Trophoblast cell (in vitro differentiated cells and primary cell): ENCODE measurements at regions not wholly inside any gene's neighbourhood (a gene's known extent, or its start where the extent isn't known, plus 50 kb on each side); places are given as distances from the start of the nearest gene placed in this dataset.

Experiments used
- DNase-seq, 2 donors: peaks; one replicate each; pipeline ENCODE4 v3.0.0-alpha.2; 2016
- H2AFZ ChIP-seq: 2 replicates; pipeline ENCODE4 v1.6.1; 2013; ENCODE audit warnings: low read length, moderate library complexity, mild to moderate bottlenecking; ENCODE audit not compliant: insufficient read depth, poor library complexity
- H2AK5ac ChIP-seq: 2 replicates; pipeline ENCODE4 v1.6.1; 2013; ENCODE audit warnings: mild to moderate bottlenecking, low read length
- H2BK120ac ChIP-seq: 2 replicates; pipeline ENCODE4 v1.6.1; 2013; ENCODE audit warnings: low read length, mild to moderate bottlenecking, moderate library complexity; ENCODE audit not compliant: insufficient read depth, poor library complexity
- H2BK12ac ChIP-seq: 2 replicates; pipeline ENCODE4 v1.6.1; 2013; ENCODE audit warnings: mild to moderate bottlenecking, low read length, moderate library complexity
- H2BK5ac ChIP-seq: 2 replicates; pipeline ENCODE4 v1.6.1; 2013; ENCODE audit warnings: low read length, low read depth, moderate library complexity, mild to moderate bottlenecking; ENCODE audit not compliant: poor library complexity
- H3K14ac ChIP-seq: 2 replicates; pipeline ENCODE4 v1.6.1; 2013; ENCODE audit warnings: mild to moderate bottlenecking, low read length
- H3K18ac ChIP-seq: 2 replicates; pipeline ENCODE4 v1.6.1; 2013; ENCODE audit warnings: mild to moderate bottlenecking, low read length
- H3K23ac ChIP-seq: 2 replicates; pipeline ENCODE4 v1.6.1; 2013; ENCODE audit warnings: low read length
- H3K27ac ChIP-seq: 2 replicates; pipeline ENCODE4 v1.5.1; 2013; ENCODE audit warnings: low read depth, mild to moderate bottlenecking, inconsistent platforms, low read length, moderate library complexity
- H3K27me3 ChIP-seq: 2 replicates; pipeline ENCODE4 v1.6.1; 2013; ENCODE audit warnings: inconsistent platforms, mild to moderate bottlenecking, low read length, moderate library complexity; ENCODE audit not compliant: insufficient read depth
- H3K36me3 ChIP-seq, 2 experiments: 1 replicate in 1 of 2; 2 replicates in 1 of 2; pipeline ENCODE4 v1.6.1; 2013; ENCODE audit warnings: low read length in 2 of 2, mild to moderate bottlenecking in 2 of 2, moderate library complexity in 1 of 2; ENCODE audit not compliant: insufficient read depth in 2 of 2, control insufficient read depth in 1 of 2
- H3K4ac ChIP-seq: 2 replicates; pipeline ENCODE4 v1.6.1; 2013; ENCODE audit warnings: low read depth, mild to moderate bottlenecking, low read length, moderate library complexity
- H3K4me1 ChIP-seq, 2 experiments: 1 replicate in 1 of 2; 2 replicates in 1 of 2; pipeline ENCODE4 v1.6.1; 2013; ENCODE audit warnings: low read length in 2 of 2, mild to moderate bottlenecking in 2 of 2, moderate library complexity in 1 of 2; ENCODE audit not compliant: insufficient read depth in 2 of 2, control insufficient read depth in 1 of 2
- H3K4me2 ChIP-seq: 2 replicates; pipeline ENCODE4 v1.6.1; 2013; ENCODE audit warnings: inconsistent platforms, mild to moderate bottlenecking, low read length, moderate library complexity
- H3K4me3 ChIP-seq: 2 replicates; pipeline ENCODE4 v1.5.1; 2013; ENCODE audit warnings: mild to moderate bottlenecking, low read depth, low read length, inconsistent platforms
- H3K79me1 ChIP-seq: one replicate; pipeline ENCODE4 v1.6.1; 2013; ENCODE audit warnings: low read length
- H3K79me2 ChIP-seq: 2 replicates; pipeline ENCODE4 v1.6.1; 2013; ENCODE audit warnings: low read length, mild to moderate bottlenecking; ENCODE audit not compliant: control insufficient read depth, insufficient read depth, poor library complexity
- H3K9ac ChIP-seq: 2 replicates; pipeline ENCODE4 v1.6.1; 2013; ENCODE audit warnings: mild to moderate bottlenecking, low read length
- H3K9me3 ChIP-seq: 2 replicates; pipeline ENCODE4 v1.6.1; 2013; ENCODE audit warnings: low read depth, mild to moderate bottlenecking, control low read depth, inconsistent platforms, low read length; ENCODE audit not compliant: insufficient read depth
- H4K12ac ChIP-seq: 2 replicates; pipeline ENCODE4 v1.6.1; 2013; ENCODE audit warnings: low read depth, mild to moderate bottlenecking, low read length, moderate library complexity
- H4K8ac ChIP-seq: 2 replicates; pipeline ENCODE4 v1.6.1; 2013; ENCODE audit warnings: low read depth, mild to moderate bottlenecking, low read length, moderate library complexity
- H4K91ac ChIP-seq: one replicate; pipeline ENCODE4 v1.6.1; 2013; ENCODE audit warnings: low read depth, mild to moderate bottlenecking, low read length, moderate library complexity
- WGBS: extraction: QIAGEN DNeasy Blood & Tissue Kit; methylation state at CpG from one replicate; pipeline ENCODE4 v1.1.7; 2013; ENCODE audit warnings: missing lambda C conversion rate; ENCODE audit not compliant: insufficient read length, insufficient coverage; ENCODE audit errors: extremely low coverage; 5-methylcytosine and 5-hydroxymethylcytosine counted together

DNA sequence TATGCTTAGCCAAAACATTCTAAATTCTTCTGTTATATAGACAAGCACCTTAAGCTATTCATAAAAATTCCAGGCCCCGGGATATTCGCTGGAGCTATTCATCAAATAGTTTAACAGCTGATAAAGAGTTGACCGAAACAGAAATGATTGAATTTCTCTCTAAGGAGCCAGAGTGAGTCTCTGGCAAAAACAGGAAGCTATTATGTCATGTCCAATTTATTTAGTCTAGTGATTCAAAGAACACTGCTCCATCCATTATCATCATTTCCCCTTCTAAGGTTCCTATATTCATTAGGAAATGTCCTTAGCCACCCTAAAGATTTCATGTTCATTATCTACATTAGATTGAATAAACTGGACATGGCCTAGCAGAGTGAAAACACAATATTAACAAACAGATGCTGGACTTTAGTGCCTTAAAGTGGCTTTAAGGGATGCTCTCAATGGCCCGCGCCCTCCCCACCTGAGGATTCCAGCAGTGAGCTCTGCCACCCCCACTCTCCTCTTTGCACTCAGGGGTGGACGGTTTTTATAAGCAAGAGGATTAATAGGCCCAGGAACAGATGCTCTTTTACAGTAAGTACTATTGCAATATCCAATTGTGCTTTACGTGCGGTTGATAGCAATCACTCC is 122.1 kb upstream of the RGS1 start:
- H3K14ac ChIP-seq: no peak overlapping the region
- H3K27ac ChIP-seq: no peak overlapping the region
- no peak for DNase-seq
- WGBS: no CpG with 5 or more reads among the region's 8 CpGs
- H2BK5ac ChIP-seq: no peak overlapping the region
- no peaks in the 10 kb centered on the region for H3K79me1 ChIP-seq
- H3K4me2 ChIP-seq: no peak overlapping the region
- no peak overlapping the region for H2AFZ ChIP-seq
- no peaks in the 10 kb centered on the region for H3K36me3 ChIP-seq
- no peak overlapping the region for H3K18ac ChIP-seq
- H3K4ac ChIP-seq: no peak overlapping the region
- no peak overlapping the region for H4K12ac ChIP-seq
- H3K27me3 ChIP-seq: no peaks in the 10 kb centered on the region
- no peak overlapping the region for H2BK120ac ChIP-seq
- no peak overlapping the region for H3K23ac ChIP-seq
- H3K9ac ChIP-seq: no peak overlapping the region
- no peaks in the 10 kb centered on the region for H3K9me3 ChIP-seq
- H2AK5ac ChIP-seq: no peak overlapping the region
- H3K79me2 ChIP-seq: no peaks in the 10 kb centered on the region
- no peak overlapping the region for H3K4me3 ChIP-seq
- no peaks in the 10 kb centered on the region for H3K4me1 ChIP-seq
- no peak overlapping the region for H2BK12ac ChIP-seq
- no peak overlapping the region for H4K8ac ChIP-seq
- H4K91ac ChIP-seq: no peak overlapping the region

DNA sequence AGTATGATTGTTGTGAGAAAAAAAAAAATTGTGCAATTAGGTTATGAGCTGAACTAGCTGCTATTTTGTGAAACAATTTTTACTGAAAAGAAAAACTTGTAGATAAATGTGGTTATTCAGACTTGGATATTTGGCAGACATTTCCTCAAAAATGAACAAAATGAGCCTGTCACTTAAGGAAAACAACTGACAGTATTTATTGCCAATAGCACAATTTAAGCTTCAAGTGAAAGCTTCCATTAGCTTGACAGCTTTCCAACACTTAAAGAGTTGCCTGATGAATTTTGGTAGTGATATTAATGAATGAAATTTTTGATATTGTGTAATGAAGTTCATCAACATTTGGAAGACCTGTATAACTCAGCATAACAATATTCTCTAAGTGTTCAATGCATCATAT is 116.1 kb upstream of the RGS1 start:
- Histone ChIP-seq H3K4ac (no peak overlapping the region), H3K4me2 (no peak overlapping the region), H3K36me3 (no peaks in the 10 kb centered on the region), H3K18ac (no peak overlapping the region), H2BK5ac (no peak overlapping the region), H3K9me3 (no peaks in the 10 kb centered on the region), H3K79me2 (no peaks in the 10 kb centered on the region), H4K91ac (no peak overlapping the region), H3K23ac (no peak overlapping the region), H2AK5ac (no peak overlapping the region), H3K27me3 (no peaks in the 10 kb centered on the region), H2BK120ac (no peak overlapping the region), H3K79me1 (no peaks in the 10 kb centered on the region), H3K27ac (no peak overlapping the region), H2BK12ac (no peak overlapping the region), H3K4me3 (no peak overlapping the region), H3K4me1 (no peaks in the 10 kb centered on the region), H3K14ac (no peak overlapping the region), H2AFZ (no peak overlapping the region), H3K9ac (no peak overlapping the region), H4K12ac (no peak overlapping the region), H4K8ac (no peak overlapping the region)
- DNase-seq: no peak

GRCh38 chr1:192461684-192462083 is 113.9 kb upstream of the RGS1 start:
- H3K79me2 ChIP-seq: no peaks in the 10 kb centered on the region
- H2BK12ac ChIP-seq: no peak overlapping the region
- H2AK5ac ChIP-seq: no peak overlapping the region
- WGBS: no CpG with 5 or more reads among the region's 4 CpGs
- H3K23ac ChIP-seq: no peak overlapping the region
- no peak overlapping the region for H3K4ac ChIP-seq
- no peak overlapping the region for H3K9ac ChIP-seq
- no peak overlapping the region for H4K8ac ChIP-seq
- no peak overlapping the region for H3K18ac ChIP-seq
- no peaks in the 10 kb centered on the region for H3K9me3 ChIP-seq
- H3K27me3 ChIP-seq: no peaks in the 10 kb centered on the region
- no peak overlapping the region for H3K14ac ChIP-seq
- no peak overlapping the region for H3K4me3 ChIP-seq
- H2BK5ac ChIP-seq: no peak overlapping the region
- H4K91ac ChIP-seq: no peak overlapping the region
- no peaks in the 10 kb centered on the region for H3K36me3 ChIP-seq
- DNase-seq: no peak
- no peaks in the 10 kb centered on the region for H3K4me1 ChIP-seq
- no peak overlapping the region for H3K27ac ChIP-seq
- H3K79me1 ChIP-seq: no peaks in the 10 kb centered on the region
- no peak overlapping the region for H3K4me2 ChIP-seq
- H4K12ac ChIP-seq: no peak overlapping the region
- no peak overlapping the region for H2AFZ ChIP-seq
- H2BK120ac ChIP-seq: no peak overlapping the region

DNA sequence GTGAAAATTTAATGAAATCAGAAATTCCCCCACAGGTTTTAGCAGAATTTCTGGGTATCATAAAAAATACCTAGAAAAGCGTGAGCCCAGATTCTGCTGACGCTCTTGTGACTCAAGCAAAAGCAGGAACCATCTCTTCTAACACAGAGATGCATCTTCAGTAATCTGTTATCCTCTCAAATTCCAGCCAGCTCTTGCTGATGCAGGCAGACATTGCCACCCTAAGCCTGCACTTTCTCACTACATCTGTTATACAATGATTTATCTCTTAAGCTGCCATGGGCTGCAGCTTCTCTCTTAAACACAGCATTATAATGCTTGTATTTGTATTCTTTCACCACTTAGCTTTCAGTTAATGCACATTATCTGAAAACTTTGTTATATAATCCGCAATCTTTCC is 113.0 kb upstream of the RGS1 start:
- Histone ChIP-seq H2BK5ac (no peak overlapping the region), H3K79me1 (no peaks in the 10 kb centered on the region), H3K23ac (no peak overlapping the region), H2BK12ac (no peak overlapping the region), H4K8ac (no peak overlapping the region), H3K9me3 (no peaks in the 10 kb centered on the region), H3K4me2 (no peak overlapping the region), H2AFZ (no peak overlapping the region), H3K27me3 (no peaks in the 10 kb centered on the region), H4K91ac (no peak overlapping the region), H3K27ac (no peak overlapping the region), H3K79me2 (no peaks in the 10 kb centered on the region), H3K4me1 (no peaks in the 10 kb centered on the region), H4K12ac (no peak overlapping the region), H3K18ac (no peak overlapping the region), H2BK120ac (no peak overlapping the region), H3K9ac (no peak overlapping the region), H3K14ac (no peak overlapping the region), H3K36me3 (no peaks in the 10 kb centered on the region), H3K4ac (no peak overlapping the region), H3K4me3 (no peak overlapping the region), H2AK5ac (no peak overlapping the region)
- 100% methylated on average over 1 of the region's 3 CpGs for WGBS
- DNase-seq: no peak
